Stomach (tissue), 4 donors: ENCODE measurements at regions not wholly inside any gene's neighbourhood (a gene's known extent, or its start where the extent isn't known, plus 50 kb on each side); places are given as distances from the start of the nearest gene placed in this dataset.

Experiments used
- CTCF ChIP-seq, 7 experiments: fragments of 450-650 bp in 4 of 7; fragments of 200-600 bp in 3 of 7; sonication (generic) in 3 of 7; IDR thresholded peaks; one replicate each; pipeline ENCODE4 v1.5.1; 2016 to 2019; ENCODE audit warnings: antibody characterized with exemption in 7 of 7, control low read depth in 2 of 7, mild to moderate bottlenecking in 1 of 7
- EP300 ChIP-seq: sonication (generic); formaldehyde crosslinking; IDR thresholded peaks from one replicate; pipeline ENCODE4 v1.6.1; 2017; ENCODE audit warnings: antibody characterized with exemption
- POLR2A ChIP-seq, 4 donors: fragments of 450-650 bp; IDR thresholded peaks; one replicate each; pipeline ENCODE4 v1.6.1; 2016; ENCODE audit warnings: antibody characterized with exemption in 4 of 4, control low read depth in 2 of 4, mild to moderate bottlenecking in 1 of 4, moderate library complexity in 1 of 4

GRCh38 chr20:1803932-1804501 lies 91.2 kb upstream of the SIRPA start:
- TF ChIP-seq POLR2A (IDR thresholded peaks at IDR 0.05) (no peak), CTCF (IDR thresholded peaks at IDR 0.05) (no peak), EP300 (no peak)
